ENCODE measurements at regions not wholly inside any gene's neighbourhood (a gene's known extent, or its start where the extent isn't known, plus 50 kb on each side); places are given as distances from the start of the nearest gene placed in this dataset.

- TF ChIP-seq CTCF (IDR thresholded peaks at IDR 0.05; ENCODE audit: control insufficient read depth, extremely low read depth, insufficient read depth): no peak
- H3K4me3 ChIP-seq (ENCODE audit: low read depth, low read length): no peak overlapping the region
- DNase-seq (ENCODE audit: low read depth): no peak
These were observed 449.4 kb upstream of the HS6ST1 start for GRCh38 chr2:128768041-128768440.

- no peak for DNase-seq (ENCODE audit: low read depth)
- TF ChIP-seq CTCF (IDR thresholded peaks at IDR 0.05; ENCODE audit: control insufficient read depth, extremely low read depth, insufficient read depth): no peak
These were observed 450.9 kb upstream of the HS6ST1 start for GRCh38 chr2:128769457-128770142.

GRCh38 chr2:128770143-128771085, 451.7 kb upstream of the HS6ST1 start:
- no peak for TF ChIP-seq CTCF (IDR thresholded peaks at IDR 0.05; ENCODE audit: control insufficient read depth, extremely low read depth, insufficient read depth)
- DNase-seq (ENCODE audit: low read depth): no peak
- no peak overlapping the region for H3K4me3 ChIP-seq (ENCODE audit: low read depth, low read length)

More at GRCh38 chr2:128769457-128770142, 450.9 kb upstream of the HS6ST1 start:
- H3K4me3 ChIP-seq (ENCODE audit: low read depth, low read length): no peak overlapping the region

GRCh38 chr2:128771401-128771800, 452.7 kb upstream of the HS6ST1 start:
- no peak for TF ChIP-seq CTCF (IDR thresholded peaks at IDR 0.05; ENCODE audit: control insufficient read depth, extremely low read depth, insufficient read depth)
- DNase-seq (ENCODE audit: low read depth): no peak

GRCh38 chr2:128772671-128773070, 454.0 kb upstream of the HS6ST1 start:
- DNase-seq (ENCODE audit: low read depth): no peak
- no peak for TF ChIP-seq CTCF (IDR thresholded peaks at IDR 0.05; ENCODE audit: control insufficient read depth, extremely low read depth, insufficient read depth)
- no peak overlapping the region for H3K4me3 ChIP-seq (ENCODE audit: low read depth, low read length)

More at GRCh38 chr2:128771401-128771800, 452.7 kb upstream of the HS6ST1 start:
- H3K4me3 ChIP-seq (ENCODE audit: low read depth, low read length): no peak overlapping the region

GRCh38 chr2:128773641-128774319, 455.1 kb upstream of the HS6ST1 start:
- no peak for TF ChIP-seq CTCF (IDR thresholded peaks at IDR 0.05; ENCODE audit: control insufficient read depth, extremely low read depth, insufficient read depth)
- no peak for DNase-seq (ENCODE audit: low read depth)
- no peak overlapping the region for H3K4me3 ChIP-seq (ENCODE audit: low read depth, low read length)

Data from LNCaP clone FGC (cell line).